ENCODE measurements at regions not wholly inside any gene's neighbourhood (a gene's known extent, or its start where the extent isn't known, plus 50 kb on each side); places are given as distances from the start of the nearest gene placed in this dataset.

GRCh38 chr12:40620564-40621019 is 71.6 kb upstream of the CNTN1 start:
- TF ChIP-seq POLR2A (IDR thresholded peaks at IDR 0.05; ENCODE audit: low read depth, low read length) = no peak
- TF ChIP-seq POLR2AphosphoS5 (IDR thresholded peaks at IDR 0.05; ENCODE audit: low read depth, low read length) = no peak
- no peak for TF ChIP-seq TAF1 (IDR thresholded peaks at IDR 0.05; ENCODE audit: low read depth, low read length)
- TF ChIP-seq PAX5 (IDR thresholded peaks at IDR 0.05; ENCODE audit: insufficient read depth, low read length, severe bottlenecking) = no peak
- TF ChIP-seq POU2F2 (IDR thresholded peaks at IDR 0.05; ENCODE audit: low read depth, low read length) = no peak

Measured in GM12891 (cell line).